Prostate gland (tissue), 2 donors: ENCODE measurements at regions not wholly inside any gene's neighbourhood (a gene's known extent, or its start where the extent isn't known, plus 50 kb on each side); places are given as distances from the start of the nearest gene placed in this dataset.
"Not testable (repeated sequence)": the region's sequence is repeated elsewhere in the genome, so short reads cannot be mapped to it uniquely, and the experiment has no call there.

Source experiments
- DNase-seq: peaks from one replicate; pipeline ENCODE4 v3.0.0-alpha.2; 2019; ENCODE audit warnings: low spot score
- H3K27ac ChIP-seq, 2 donors: fragments of 200-600 bp; sonication (generic); 2 replicates each; pipeline ENCODE4 v1.5.1; 2017 to 2019
- H3K27me3 ChIP-seq: fragments of 200-600 bp; sonication (generic); replicated peaks from 2 replicates; pipeline ENCODE4 v1.5.1; 2019; ENCODE audit not compliant: insufficient read depth
- H3K36me3 ChIP-seq, 2 donors: fragments of 200-600 bp; sonication (generic); 1 replicate in 1 of 2; 2 replicates in 1 of 2; pipeline versions ENCODE4 v1.5.1 to v1.8.1; 2017 to 2019
- H3K4me1 ChIP-seq: fragments of 200-600 bp; sonication (generic); replicated peaks from 2 replicates; pipeline ENCODE4 v1.5.1; 2019
- H3K4me3 ChIP-seq, 2 donors: fragments of 200-600 bp; sonication (generic); 2 replicates each; pipeline ENCODE4 v1.5.1; 2017 to 2019
- H3K9me3 ChIP-seq: fragments of 200-600 bp; sonication (generic); 2 replicates; pipeline ENCODE4 v1.5.1; 2017
- CTCF ChIP-seq, 4 experiments: fragments of 200-600 bp in 2 of 4; fragments of 450-650 bp in 2 of 4; sonication (generic) in 2 of 4; IDR thresholded peaks; 1 replicate in 3 of 4; 2 replicates in 1 of 4; pipeline ENCODE4 v1.5.1; 2016 to 2019; ENCODE audit warnings: antibody characterized with exemption in 4 of 4, mild to moderate bottlenecking in 2 of 4, moderate library complexity in 2 of 4
- POLR2A ChIP-seq: fragments of 450-650 bp; IDR thresholded peaks from one replicate; pipeline ENCODE4 v1.6.1; 2016; ENCODE audit warnings: antibody characterized with exemption, mild to moderate bottlenecking
- POLR2AphosphoS5 ChIP-seq: sonication (generic); formaldehyde crosslinking; IDR thresholded peaks from one replicate; pipeline ENCODE4 v1.6.1; 2017; ENCODE audit warnings: antibody characterized with exemption
- WGBS: methylation state at CpG from one replicate; pipeline ENCODE4 v1.1.5; 2018; 5-methylcytosine and 5-hydroxymethylcytosine counted together
- intact Hi-C: fragments of 100-400 bp; cut with DNase I; formaldehyde crosslinking; loops from one replicate; pipeline ENCODE4 v1.14.2; 2022

GRCh38 chr18:40307627-40308026 lies 1647.4 kb upstream of the PIK3C3 start:
- 90% methylated on average over 3 of the region's 3 CpGs for WGBS
- Histone ChIP-seq H3K36me3 (no peaks in the 10 kb centered on the region), H3K27me3 (no peaks in the 10 kb centered on the region), H3K27ac (no peak overlapping the region), H3K4me1 (no peaks in the 10 kb centered on the region), H3K4me3 (no peak overlapping the region), H3K9me3 (no peaks in the 10 kb centered on the region)
- no peak for DNase-seq
- no peak for TF ChIP-seq CTCF (IDR thresholded peaks at IDR 0.05)
- TF ChIP-seq POLR2AphosphoS5: no peak
- no peak for TF ChIP-seq POLR2A
- intact Hi-C loops: no loop called here

DNA sequence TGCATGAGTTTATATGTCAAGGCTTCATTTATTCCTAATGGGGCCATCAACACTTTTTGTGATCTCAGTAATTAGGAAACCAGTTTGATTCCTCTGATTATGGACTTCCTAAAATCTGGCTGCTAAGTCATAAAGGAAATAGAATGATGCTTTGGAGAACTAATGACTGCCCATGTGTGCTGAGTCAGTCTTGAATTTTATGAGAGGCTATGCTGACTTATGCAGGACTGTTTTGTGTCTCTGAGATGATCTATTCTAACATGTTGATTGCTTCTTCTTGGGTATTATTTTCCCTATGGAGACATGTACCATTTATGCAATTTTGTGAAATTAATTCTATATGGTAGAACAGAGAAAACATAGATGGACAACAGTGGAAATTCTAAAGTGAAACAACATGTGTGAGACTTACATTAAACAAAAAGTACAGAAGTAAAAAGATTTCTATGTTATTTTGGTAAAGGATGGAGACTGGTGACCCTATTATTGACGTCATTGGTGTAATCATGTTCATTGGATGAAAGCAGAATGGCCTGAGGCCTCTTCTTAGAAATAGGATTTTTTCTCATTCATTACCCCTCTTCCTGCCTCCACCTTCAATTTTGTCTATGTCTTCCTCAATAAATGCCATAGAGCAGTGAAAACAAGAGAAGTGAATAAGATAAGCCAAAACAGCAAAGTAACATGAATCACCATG lies 1658.2 kb upstream of the PIK3C3 start:
- intact Hi-C loops: no loop called here
- no peaks in the 10 kb centered on the region for H3K27me3 ChIP-seq
- no peak for TF ChIP-seq POLR2AphosphoS5
- TF ChIP-seq CTCF (IDR thresholded peaks at IDR 0.05): no peak
- no peak for TF ChIP-seq POLR2A
- H3K4me3 ChIP-seq: no peak overlapping the region
- H3K9me3 ChIP-seq: no peaks in the 10 kb centered on the region
- 74% methylated on average over 1 of the region's 1 CpG for WGBS
- H3K4me1 ChIP-seq: no peaks in the 10 kb centered on the region
- DNase-seq: no peak
- H3K36me3 ChIP-seq: no peaks in the 10 kb centered on the region
- no peak overlapping the region for H3K27ac ChIP-seq

GRCh38 chr18:40292985-40293710 lies 1661.9 kb upstream of the PIK3C3 start:
- Histone ChIP-seq H3K27ac (no peak overlapping the region), H3K4me3 (no peak overlapping the region), H3K4me1 (no peaks in the 10 kb centered on the region), H3K27me3 (no peaks in the 10 kb centered on the region), H3K36me3 (no peaks in the 10 kb centered on the region), H3K9me3 (no peaks in the 10 kb centered on the region)
- DNase-seq: no peak
- WGBS: 27% methylated on average over 3 of the region's 3 CpGs
- intact Hi-C loops: no loop called here
- TF ChIP-seq POLR2AphosphoS5 (no peak), POLR2A (no peak), CTCF (IDR thresholded peaks at IDR 0.05) (peak in 3 of 4 experiments; percentile 14 to 38 (median 19))

DNA sequence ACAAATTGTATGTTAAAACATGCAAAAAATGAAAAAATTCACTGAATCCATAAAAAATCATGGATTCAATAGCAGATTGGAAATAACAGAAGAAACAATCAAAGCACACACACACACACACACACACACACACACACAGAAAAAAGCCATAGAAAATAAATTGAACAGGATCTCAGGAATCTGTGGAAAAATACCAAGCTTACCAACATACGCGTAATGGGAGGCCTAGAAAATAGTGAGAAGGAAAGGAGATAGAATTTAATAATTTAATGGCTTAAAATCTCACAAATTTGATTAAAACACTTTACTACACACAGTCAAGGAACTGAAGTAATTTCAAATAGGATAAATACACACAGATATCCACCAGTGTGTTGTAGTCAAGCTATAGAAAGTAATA lies 1671.5 kb upstream of the PIK3C3 start:
- H3K9me3 ChIP-seq: no peaks in the 10 kb centered on the region
- H3K4me3 ChIP-seq: no peak overlapping the region
- DNase-seq: no peak
- H3K27ac ChIP-seq: no peak overlapping the region
- intact Hi-C loops: no loop called here
- TF ChIP-seq POLR2AphosphoS5 (no peak), CTCF (IDR thresholded peaks at IDR 0.05) (no peak), POLR2A (no peak)
- H3K36me3 ChIP-seq: no peaks in the 10 kb centered on the region
- H3K27me3 ChIP-seq: no peaks in the 10 kb centered on the region
- WGBS: 93% methylated on average over 2 of the region's 2 CpGs
- H3K4me1 ChIP-seq: no peaks in the 10 kb centered on the region

DNA sequence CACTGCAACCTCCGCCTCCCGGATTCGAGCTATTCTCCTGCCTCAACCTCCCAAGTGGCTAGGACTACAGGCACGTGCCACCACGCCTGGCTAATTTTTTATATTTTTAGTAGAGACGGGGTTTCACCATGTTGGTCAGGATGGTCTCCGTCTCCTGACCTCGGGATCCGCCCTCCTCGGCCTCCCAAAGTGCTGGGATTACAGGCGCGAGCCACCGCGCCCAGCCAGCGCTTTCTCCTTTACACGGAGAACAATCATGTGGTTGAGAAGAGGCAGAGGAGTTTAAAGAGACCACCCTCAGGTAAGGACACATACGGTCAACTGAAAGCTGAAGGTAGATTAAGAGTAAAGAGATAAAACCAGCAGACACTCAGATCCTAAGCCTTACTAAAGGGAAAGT lies 1673.7 kb upstream of the PIK3C3 start:
- WGBS: 97% methylated on average over 17 of the region's 17 CpGs
- H3K9me3 ChIP-seq, H3K27ac ChIP-seq, H3K4me1 ChIP-seq, H3K4me3 ChIP-seq, intact Hi-C loops, H3K27me3 ChIP-seq, H3K36me3 ChIP-seq, DNase-seq: not testable (repeated sequence)
